SU-DHL-6 (cell line): ENCODE measurements at regions not wholly inside any gene's neighbourhood (a gene's known extent, or its start where the extent isn't known, plus 50 kb on each side); places are given as distances from the start of the nearest gene placed in this dataset.

ENCODE experiments used
- CTCF ChIP-seq: fragments of 200-600 bp; sonication (generic); IDR thresholded peaks from one replicate; pipeline ENCODE4 v1.5.1; 2017; ENCODE audit warnings: antibody characterized with exemption, mild to moderate bottlenecking, low read length, moderate library complexity; ENCODE audit not compliant: insufficient read depth, poor library complexity, severe bottlenecking
- EZH2phosphoT487 ChIP-seq: fragments of 200-600 bp; sonication (generic), shearing (Covaris generic); conservative IDR thresholded peaks from 2 replicates; pipeline ENCODE4 v1.6.1; 2018; ENCODE audit warnings: mild to moderate bottlenecking, antibody characterized with exemption, low read length, moderate library complexity, mixed read lengths

GRCh38 chr4:127145006-127145540 lies 487.7 kb upstream of the INTU start:
- no peak for TF ChIP-seq CTCF
- no peak for TF ChIP-seq EZH2phosphoT487
